ENCODE measurements at regions not wholly inside any gene's neighbourhood (a gene's known extent, or its start where the extent isn't known, plus 50 kb on each side); places are given as distances from the start of the nearest gene placed in this dataset.

- no peak for TF ChIP-seq CTCF (IDR thresholded peaks at IDR 0.05)
- no peak for TF ChIP-seq POLR2A (IDR thresholded peaks at IDR 0.05)
These were observed 129.3 kb downstream of the RDH14 start for GRCh38 chr2:18430996-18431748.
